BLaER1 treated with 17β-estradiol and CSF1 and Interleukin-3, amounts not matched to agents 10 nM and 100 nM (cell line): ENCODE measurements at regions not wholly inside any gene's neighbourhood (a gene's known extent, or its start where the extent isn't known, plus 50 kb on each side); places are given as distances from the start of the nearest gene placed in this dataset.
A peak's percentile ranks its signal among the peaks of the same experiment; 100 is the strongest.

Experiments used
- H3K27ac ChIP-seq, 11 experiments: shearing (Covaris generic); formaldehyde crosslinking; 2 replicates each; pipeline ENCODE4 v1.8.1; 2022
- H3K27me3 ChIP-seq, 11 experiments: shearing (Covaris generic); formaldehyde crosslinking; 2 replicates each; pipeline ENCODE4 v1.8.1; 2022
- H3K36me3 ChIP-seq, 11 experiments: shearing (Covaris generic); formaldehyde crosslinking; 2 replicates each; pipeline ENCODE4 v1.8.1; 2022
- H3K4me1 ChIP-seq, 10 experiments: shearing (Covaris generic); formaldehyde crosslinking; 2 replicates each; pipeline ENCODE4 v1.8.1; 2022
- H3K4me2 ChIP-seq, 11 experiments: shearing (Covaris generic); formaldehyde crosslinking; 2 replicates each; pipeline ENCODE4 v1.8.1; 2022
- H3K4me3 ChIP-seq, 10 experiments: shearing (Covaris generic); formaldehyde crosslinking; 2 replicates each; pipeline ENCODE4 v1.8.1; 2022
- H3K9ac ChIP-seq, 11 experiments: shearing (Covaris generic); formaldehyde crosslinking; 2 replicates each; pipeline ENCODE4 v1.8.1; 2022
- H3K9me3 ChIP-seq, 11 experiments: shearing (Covaris generic); formaldehyde crosslinking; replicated peaks in 1 of 11; 2 replicates each; pipeline ENCODE4 v1.8.1; 2022
- H4K20me1 ChIP-seq, 11 experiments: shearing (Covaris generic); formaldehyde crosslinking; 2 replicates each; pipeline ENCODE4 v1.8.1; 2022
- Cebpa-rat ChIP-seq, 11 experiments: shearing (Covaris generic); IDR thresholded peaks; 2 replicates each; pipeline ENCODE4 v1.8.1; 2022

DNA sequence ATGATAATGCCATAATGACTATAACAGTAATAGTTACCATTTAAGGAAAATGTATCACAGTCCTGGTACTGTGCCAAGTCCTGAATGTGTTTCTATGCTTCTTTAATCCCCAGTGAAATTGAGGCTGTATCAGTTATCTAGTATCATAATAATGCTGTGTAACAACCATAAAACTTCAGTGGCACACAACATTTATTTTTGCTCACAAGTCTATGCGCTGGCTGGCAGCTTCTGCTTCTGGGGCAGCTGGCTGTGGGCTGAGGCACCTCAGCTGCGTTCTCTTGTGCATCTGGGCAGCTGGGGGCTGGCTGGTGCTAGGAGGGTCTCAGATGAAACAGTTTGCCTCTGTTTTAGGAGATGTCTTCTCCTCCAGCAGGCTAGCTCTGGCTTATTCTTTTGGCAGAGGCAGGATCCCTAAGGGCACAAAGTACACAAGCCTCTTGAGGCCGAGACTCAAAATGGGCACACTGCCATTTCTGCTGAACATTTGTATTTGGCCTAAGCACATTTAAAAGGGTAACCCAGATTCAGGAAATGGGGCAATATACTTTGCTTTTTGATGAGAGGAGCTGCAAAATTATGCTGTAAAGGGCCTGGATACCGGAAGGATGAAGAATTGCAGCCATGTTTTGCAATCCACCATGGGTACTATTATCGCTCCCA lies 62.6 kb upstream of the DHX15 start:
- no peak overlapping the region for H3K27ac ChIP-seq
- TF ChIP-seq Cebpa-rat (IDR thresholded peaks at IDR 0.05): no peak
- H3K4me2 ChIP-seq: no peak overlapping the region
- no peak overlapping the region for H3K9ac ChIP-seq
- H4K20me1 ChIP-seq: no peaks in the 10 kb centered on the region
- no peak overlapping the region for H3K4me3 ChIP-seq
- H3K4me1 ChIP-seq: peaks cover 7 to 26% (median 13%) of the 10 kb centered on the region in 10 experiments; a peak in 19 of 20 replicates
- H3K9me3 ChIP-seq: no peaks in the 10 kb centered on the region
- H3K36me3 ChIP-seq: no peaks in the 10 kb centered on the region
- no peaks in the 10 kb centered on the region; a peak in 1 of 22 replicates for H3K27me3 ChIP-seq

DNA sequence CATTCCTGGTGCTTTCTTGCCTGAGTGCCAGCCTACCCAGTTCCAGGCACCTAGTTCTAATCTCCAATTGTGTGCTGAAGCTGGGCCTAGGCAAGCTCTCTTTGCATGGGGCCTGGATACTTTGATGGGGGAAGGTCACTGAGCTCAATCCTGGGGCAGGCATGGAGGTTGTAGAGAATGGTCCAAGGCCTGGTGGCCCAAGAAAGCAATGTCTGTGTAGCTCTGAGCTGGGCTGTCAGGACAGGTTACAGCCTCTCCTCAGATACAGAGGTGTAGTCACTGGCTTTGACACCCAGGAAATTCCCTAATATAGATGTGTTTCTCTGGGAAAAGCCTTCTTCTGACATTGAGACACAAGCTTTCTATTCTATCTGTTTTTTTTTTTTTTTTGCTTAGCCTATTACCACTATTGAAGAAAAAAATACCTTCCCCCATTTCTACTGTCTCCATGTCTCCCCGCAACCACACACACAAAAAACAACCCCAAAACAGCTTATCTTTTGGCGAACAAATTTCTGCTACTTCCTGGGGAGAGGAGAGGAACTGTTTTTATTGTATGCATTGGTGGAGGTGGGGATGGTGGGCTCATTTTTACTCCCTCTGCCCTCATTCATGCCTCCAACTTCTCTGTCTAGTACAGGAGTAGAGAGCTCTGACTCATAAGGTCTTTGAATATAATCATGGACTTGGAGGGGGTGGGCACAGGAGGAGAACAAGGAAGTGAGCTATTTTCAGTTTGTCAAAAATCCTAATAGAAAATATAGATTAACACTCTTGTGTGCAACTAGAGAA lies 66.7 kb upstream of the DHX15 start:
- Histone ChIP-seq H3K9ac (no peak overlapping the region), H3K27me3 (peaks cover 0 to 4% (median 0%) of the 10 kb centered on the region in 11 experiments; a peak in 4 of 22 replicates), H4K20me1 (no peaks in the 10 kb centered on the region), H3K4me3 (no peak overlapping the region), H3K9me3 (no peaks in the 10 kb centered on the region), H3K4me1 (peaks cover 12 to 32% (median 18%) of the 10 kb centered on the region in 10 experiments), H3K27ac (no peak overlapping the region), H3K36me3 (no peaks in the 10 kb centered on the region), H3K4me2 (peak overlapping the region in 7 of 11 experiments; percentile 9 to 66 (median 49); a peak in 10 of 22 replicates)
- TF ChIP-seq Cebpa-rat (IDR thresholded peaks at IDR 0.05): no peak

DNA sequence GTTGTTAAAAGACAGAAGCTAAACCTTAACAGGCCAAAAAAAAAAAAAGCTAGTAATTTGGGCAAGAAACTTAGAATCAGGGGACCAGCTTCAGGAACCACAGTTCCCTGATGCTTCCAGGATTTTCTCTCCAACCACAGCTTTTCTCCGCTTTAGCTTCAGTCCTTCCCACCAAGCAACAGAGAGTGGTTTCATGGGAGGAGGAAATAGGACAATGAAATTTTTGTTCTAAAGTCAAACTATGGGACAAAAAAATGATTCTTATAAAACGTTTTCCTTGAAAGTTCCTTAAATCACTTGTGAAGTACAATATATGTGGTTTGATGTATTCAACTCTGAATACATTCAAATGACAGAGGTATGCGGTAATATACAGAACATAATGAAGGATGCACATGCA lies 71.0 kb upstream of the DHX15 start:
- Histone ChIP-seq H3K9me3 (peaks cover 0 to 8% (median 0%) of the 10 kb centered on the region in 11 experiments; a peak in 2 of 22 replicates), H3K27me3 (peaks cover 11 to 29% (median 18%) of the 10 kb centered on the region in 11 experiments; a peak in 21 of 22 replicates), H3K36me3 (no peaks in the 10 kb centered on the region), H3K27ac (no peak overlapping the region), H3K4me1 (peaks cover 25 to 46% (median 36%) of the 10 kb centered on the region in 10 experiments), H3K4me2 (peak overlapping the region in 8 of 11 experiments; percentile 3 to 83 (median 38); a peak in 6 of 22 replicates), H3K9ac (no peak overlapping the region), H4K20me1 (peaks cover 0 to 18% (median 0%) of the 10 kb centered on the region in 11 experiments; a peak in 5 of 22 replicates), H3K4me3 (no peak overlapping the region)
- TF ChIP-seq Cebpa-rat (IDR thresholded peaks at IDR 0.05): no peak

DNA sequence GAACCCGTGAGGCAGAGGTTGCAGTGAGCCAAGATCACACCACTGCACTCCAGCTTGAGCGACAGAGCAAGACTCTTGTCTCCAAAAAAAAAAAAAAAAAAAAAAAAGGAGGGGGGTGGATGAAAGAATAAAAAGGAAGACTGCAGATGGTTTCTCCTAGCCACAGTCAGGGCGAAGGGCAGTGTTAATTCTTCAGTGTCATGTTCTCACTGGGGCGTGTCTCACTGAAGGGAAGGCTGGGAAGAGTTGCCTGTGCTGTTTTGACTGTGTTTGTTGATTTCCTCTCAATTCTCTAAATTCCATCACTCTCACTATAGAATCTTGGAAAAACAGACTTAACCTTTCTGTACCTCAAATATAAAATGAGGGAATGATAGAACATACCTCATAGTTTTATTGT lies 71.6 kb upstream of the DHX15 start:
- no peak overlapping the region for H3K27ac ChIP-seq

DNA sequence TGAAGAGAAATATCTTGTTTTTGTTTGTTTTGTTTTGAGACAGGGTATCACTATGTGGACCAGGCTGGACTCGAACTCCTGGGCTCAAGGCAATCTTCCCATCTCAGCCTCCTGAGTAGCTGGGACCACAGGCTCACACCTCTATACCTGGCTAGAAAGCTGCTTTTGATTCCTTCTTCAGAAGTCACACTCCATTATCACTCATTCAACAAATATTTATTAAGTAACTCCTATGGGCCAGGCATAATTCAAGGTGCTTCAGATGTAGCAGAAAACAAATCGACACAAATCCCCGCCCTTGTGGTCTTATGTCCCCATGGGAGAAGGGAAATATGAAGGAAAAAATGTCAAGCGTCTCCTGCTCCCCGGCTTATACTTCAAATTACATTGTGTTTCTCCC lies 72.6 kb upstream of the DHX15 start:
- Histone ChIP-seq H3K9ac (no peak overlapping the region), H3K36me3 (no peaks in the 10 kb centered on the region), H3K9me3 (peaks cover 0 to 8% (median 0%) of the 10 kb centered on the region in 11 experiments; a peak in 2 of 22 replicates), H3K27me3 (peaks cover 11 to 39% (median 22%) of the 10 kb centered on the region in 11 experiments; a peak in 21 of 22 replicates), H4K20me1 (peaks cover 0 to 18% (median 0%) of the 10 kb centered on the region in 11 experiments; a peak in 5 of 22 replicates), H3K4me1 (peaks cover 14 to 36% (median 31%) of the 10 kb centered on the region in 10 experiments), H3K4me3 (no peak overlapping the region), H3K4me2 (peak overlapping the region in 9 of 11 experiments; percentile 8 to 83 (median 76); a peak in 13 of 22 replicates), H3K27ac (no peak overlapping the region)
- TF ChIP-seq Cebpa-rat (IDR thresholded peaks at IDR 0.05): no peak

More for the DNA sequence above, 71.6 kb upstream of the DHX15 start:
- H3K9me3 ChIP-seq: peaks cover 0 to 8% (median 0%) of the 10 kb centered on the region in 11 experiments; a peak in 2 of 22 replicates
- H3K36me3 ChIP-seq: no peaks in the 10 kb centered on the region
- no peak overlapping the region for H3K4me3 ChIP-seq
- no peak for TF ChIP-seq Cebpa-rat (IDR thresholded peaks at IDR 0.05)
- H3K4me2 ChIP-seq: peak overlapping the region in 10 of 11 experiments; percentile 3 to 83 (median 38); a peak in 16 of 22 replicates
- H3K9ac ChIP-seq: no peak overlapping the region
- peaks cover 11 to 35% (median 22%) of the 10 kb centered on the region in 11 experiments; a peak in 21 of 22 replicates for H3K27me3 ChIP-seq
- H3K4me1 ChIP-seq: peaks cover 22 to 41% (median 35%) of the 10 kb centered on the region in 10 experiments
- H4K20me1 ChIP-seq: peaks cover 0 to 18% (median 0%) of the 10 kb centered on the region in 11 experiments; a peak in 5 of 22 replicates

DNA sequence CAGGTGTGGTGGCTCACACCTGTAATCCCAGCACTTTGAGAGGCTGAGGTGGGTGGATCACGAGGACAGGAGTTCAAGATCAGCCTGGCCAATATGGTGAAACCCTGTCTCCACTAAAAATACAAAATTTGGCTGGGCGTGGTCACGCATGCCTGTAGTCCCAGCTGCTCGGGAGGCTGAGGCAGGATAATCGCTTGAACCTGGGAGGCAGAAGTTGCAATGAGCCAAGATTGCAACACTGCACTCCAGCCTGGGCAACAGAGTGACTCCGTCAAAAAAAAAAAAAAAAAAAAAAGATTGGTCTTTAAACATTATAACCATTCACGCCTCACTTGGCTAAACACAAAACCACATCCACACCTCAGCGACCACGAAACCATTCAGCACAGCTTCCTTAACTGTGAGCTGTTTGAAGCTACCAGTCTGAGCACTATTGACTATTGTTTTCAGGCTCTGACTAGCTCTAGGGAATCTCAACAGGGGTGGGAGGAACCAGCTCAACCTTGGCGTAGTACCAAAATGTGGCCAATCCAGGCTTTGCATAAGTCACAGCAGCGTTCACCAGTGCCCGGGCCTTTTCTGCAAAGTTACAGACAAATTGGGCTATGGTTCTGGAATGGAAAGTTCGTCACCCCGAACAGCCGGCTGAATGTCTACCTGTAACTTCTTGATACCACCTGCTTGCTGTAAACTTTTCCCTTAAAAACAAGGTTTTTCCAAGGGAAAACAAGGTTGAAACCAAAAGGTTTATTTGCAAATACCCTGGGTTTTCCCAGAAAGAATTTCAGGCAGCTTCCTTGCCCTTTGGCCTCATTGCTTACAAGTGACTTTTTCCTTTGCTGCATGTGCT lies 73.6 kb upstream of the DHX15 start:
- peaks cover 14 to 45% (median 39%) of the 10 kb centered on the region in 10 experiments for H3K4me1 ChIP-seq
- H3K27me3 ChIP-seq: peaks cover 11 to 39% (median 22%) of the 10 kb centered on the region in 11 experiments; a peak in 21 of 22 replicates
- H3K9ac ChIP-seq: no peak overlapping the region; a peak in 1 of 22 replicates
- peak overlapping the region in 4 of 11 experiments; percentile 15 to 41 (median 28); a peak in 4 of 22 replicates for H3K27ac ChIP-seq
- peaks cover 0 to 8% (median 0%) of the 10 kb centered on the region in 11 experiments; a peak in 2 of 22 replicates for H3K9me3 ChIP-seq
- TF ChIP-seq Cebpa-rat (IDR thresholded peaks at IDR 0.05): peak in 9 of 11 experiments; percentile 78 to 96 (median 90); a peak in 17 of 22 replicates
- no peak overlapping the region for H3K4me3 ChIP-seq
- H3K36me3 ChIP-seq: no peaks in the 10 kb centered on the region
- H4K20me1 ChIP-seq: peaks cover 0 to 18% (median 0%) of the 10 kb centered on the region in 11 experiments; a peak in 5 of 22 replicates
- H3K4me2 ChIP-seq: peak overlapping the region; percentile 56 to 83 (median 76)

DNA sequence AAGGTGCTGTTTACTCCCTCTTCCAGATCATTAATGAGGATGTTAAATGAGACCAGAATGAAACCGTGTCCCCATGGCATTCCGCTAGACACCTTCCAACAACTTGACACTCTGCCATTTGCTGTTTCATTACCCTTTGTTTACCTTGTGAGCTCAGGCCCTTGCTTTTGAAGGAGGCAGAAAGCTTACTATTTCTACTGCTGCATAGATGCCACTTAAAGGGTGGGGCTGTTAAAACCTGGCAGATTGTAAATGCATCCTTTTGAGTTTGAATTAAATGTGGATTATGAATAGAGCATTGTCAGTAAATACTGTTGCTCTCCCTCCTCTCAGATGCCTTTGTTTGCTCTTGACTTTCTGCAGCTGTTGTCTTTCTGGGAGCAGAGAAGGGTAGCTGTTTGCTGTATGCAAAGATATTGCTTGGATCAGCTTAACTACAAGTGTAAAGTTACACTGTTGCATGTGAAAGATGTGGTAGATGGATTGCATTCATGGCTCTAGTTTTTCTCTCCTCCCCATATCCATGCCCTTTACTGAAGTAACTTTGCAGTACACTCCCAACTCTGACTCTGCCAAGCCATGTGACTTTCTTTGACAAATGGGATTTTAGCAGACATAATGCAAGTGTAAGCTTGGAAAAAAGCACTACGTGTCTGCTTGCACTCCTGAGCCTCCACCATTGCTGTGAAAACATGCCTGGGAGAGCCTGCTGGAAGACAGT lies 75.0 kb upstream of the DHX15 start:
- Histone ChIP-seq H3K27ac (no peak overlapping the region), H3K36me3 (no peaks in the 10 kb centered on the region), H3K4me2 (no peak overlapping the region; a peak in 2 of 22 replicates), H4K20me1 (peaks cover 0 to 18% (median 0%) of the 10 kb centered on the region in 11 experiments; a peak in 6 of 22 replicates), H3K27me3 (peaks cover 11 to 45% (median 22%) of the 10 kb centered on the region in 11 experiments; a peak in 21 of 22 replicates), H3K9ac (no peak overlapping the region), H3K4me1 (peaks cover 14 to 47% (median 40%) of the 10 kb centered on the region in 10 experiments), H3K4me3 (no peak overlapping the region), H3K9me3 (peaks cover 0 to 8% (median 0%) of the 10 kb centered on the region in 11 experiments; a peak in 2 of 22 replicates)
- TF ChIP-seq Cebpa-rat (IDR thresholded peaks at IDR 0.05): no peak
